Gastrocnemius medialis (tissue), 4 donors: ENCODE measurements at regions not wholly inside any gene's neighbourhood (a gene's known extent, or its start where the extent isn't known, plus 50 kb on each side); places are given as distances from the start of the nearest gene placed in this dataset.

Source experiments
- CTCF ChIP-seq, 5 experiments: fragments of 450-650 bp in 3 of 5; fragments of 200-600 bp in 2 of 5; sonication (generic) in 2 of 5; IDR thresholded peaks in 4 of 5; conservative IDR thresholded peaks in 1 of 5; 1 replicate in 4 of 5; 2 replicates in 1 of 5; pipeline ENCODE4 v1.5.1; 2016 to 2019; ENCODE audit warnings: antibody characterized with exemption in 5 of 5, mild to moderate bottlenecking in 3 of 5, moderate library complexity in 3 of 5
- POLR2A ChIP-seq, 2 donors: fragments of 450-650 bp; IDR thresholded peaks; one replicate each; pipeline ENCODE4 v1.6.1; 2017; ENCODE audit warnings: antibody characterized with exemption in 2 of 2, mild to moderate bottlenecking in 2 of 2, moderate library complexity in 2 of 2

- no peak for TF ChIP-seq POLR2A (IDR thresholded peaks at IDR 0.05)
- no peak for TF ChIP-seq CTCF (IDR thresholded peaks at IDR 0.05 in 4 of 5, conservative IDR thresholded peaks at IDR 0.05 in 1 of 5)
Measured at GRCh38 chr7:106416430-106416829, 131.6 kb upstream of the NAMPT start.
